Activated T-cell treated with anti-CD3 and anti-CD28 coated beads for 48 hours (primary cell): ENCODE measurements at regions not wholly inside any gene's neighbourhood (a gene's known extent, or its start where the extent isn't known, plus 50 kb on each side); places are given as distances from the start of the nearest gene placed in this dataset.

Experiments
- DNase-seq: peaks from one replicate; pipeline ENCODE4 v3.0.0-alpha.2; 2020; ENCODE audit warnings: low read depth

GRCh38 chr3:101172516-101172915, 147.9 kb downstream of the IMPG2 start:
- no peak for DNase-seq

GRCh38 chr3:101171681-101172191, 148.6 kb downstream of the IMPG2 start:
- peak; percentile 15 for DNase-seq

DNA sequence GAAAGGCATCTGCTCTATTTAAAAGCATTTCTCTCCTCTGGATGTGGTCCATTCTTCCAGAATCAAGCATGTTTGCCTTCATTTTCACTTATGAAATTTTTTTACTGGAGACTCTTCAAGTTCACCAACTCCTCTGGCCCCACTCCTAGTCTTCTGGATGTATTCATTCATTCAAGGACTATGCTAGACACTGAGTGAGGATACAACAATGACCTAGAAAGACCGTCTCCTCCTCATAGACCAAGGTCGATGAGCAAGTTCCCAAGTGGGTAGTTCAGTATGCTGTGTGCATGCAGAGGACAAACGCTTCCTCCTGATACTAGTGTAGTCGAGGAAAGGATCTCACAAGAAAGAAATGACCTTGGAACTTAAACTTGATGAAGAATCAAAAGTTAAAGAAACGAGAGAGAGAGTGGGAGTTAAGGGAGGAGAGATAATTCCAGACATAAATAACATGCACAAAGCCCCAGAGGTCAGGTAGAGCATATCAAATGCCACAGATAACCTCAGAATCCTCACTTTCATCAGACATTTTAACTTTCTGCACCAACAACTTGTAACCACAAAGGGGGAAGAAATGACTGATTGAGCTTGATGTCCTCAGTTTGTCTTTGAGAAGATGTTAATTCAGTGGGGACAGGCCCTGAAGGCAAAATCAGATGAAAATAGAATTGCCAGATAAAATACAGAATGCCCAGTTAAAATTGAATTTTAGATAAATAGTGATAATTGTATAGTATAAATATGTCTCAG, 149.4 kb downstream of the IMPG2 start:
- no peak for DNase-seq

GRCh38 chr3:101170062-101170771, 150.2 kb downstream of the IMPG2 start:
- DNase-seq, result no peak

DNA sequence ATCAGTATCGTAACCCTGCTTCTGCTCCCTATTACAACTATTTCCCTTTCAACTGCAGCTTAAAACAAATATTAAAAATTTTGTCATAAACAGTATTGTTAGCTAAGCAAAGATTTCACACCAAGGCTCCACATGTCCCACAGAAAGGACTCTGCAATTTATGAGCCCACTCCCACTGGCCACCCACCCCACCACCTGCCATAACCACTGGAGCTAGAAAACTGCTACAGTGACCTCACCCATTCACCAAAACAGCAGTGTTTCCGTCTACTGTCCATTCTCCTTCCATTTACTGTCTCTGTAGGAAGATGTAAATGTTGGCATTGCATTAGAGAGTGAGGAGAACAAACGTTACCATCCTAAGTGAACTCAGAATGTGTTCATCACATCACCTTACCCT, 150.9 kb downstream of the IMPG2 start:
- DNase-seq, result no peak

DNA sequence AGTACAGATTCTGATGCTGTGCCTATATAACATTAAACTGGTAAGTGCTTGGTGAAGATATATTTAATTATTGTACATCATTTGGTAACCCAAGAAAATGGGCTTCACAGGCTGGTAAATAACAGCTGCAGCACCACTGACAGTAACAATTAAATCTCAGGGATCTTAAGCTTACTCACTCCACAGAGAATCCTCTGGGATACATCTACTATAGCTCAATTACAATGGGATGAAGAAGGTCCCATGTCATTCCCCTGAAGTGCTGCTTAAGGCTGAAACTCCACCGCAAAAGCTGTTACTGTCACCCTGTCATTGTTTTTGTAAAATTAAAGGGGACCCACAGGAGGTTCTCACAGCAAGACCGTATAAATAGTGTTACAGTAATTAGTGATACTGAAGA, 153.0 kb downstream of the IMPG2 start:
- no peak for DNase-seq

GRCh38 chr3:101166150-101166549, 154.2 kb downstream of the IMPG2 start:
- no peak for DNase-seq

DNA sequence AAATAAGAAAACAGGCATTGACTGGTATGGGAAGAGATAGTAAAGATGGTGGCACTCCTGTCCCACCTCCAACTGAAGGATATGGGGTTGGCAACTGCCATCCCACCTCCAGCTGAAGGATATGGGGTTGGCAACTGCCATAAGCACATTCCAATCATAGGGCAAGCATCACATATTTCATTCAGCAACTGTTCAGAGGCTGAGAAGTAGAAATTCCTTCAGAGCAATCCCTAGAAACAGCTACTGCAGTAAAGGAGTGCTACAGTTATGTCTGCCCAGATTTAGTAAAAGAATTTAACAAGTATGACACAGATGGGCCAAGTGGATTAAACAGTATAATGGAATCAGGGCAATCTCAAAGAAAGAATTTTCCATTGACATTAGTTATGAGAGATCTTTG, 156.8 kb downstream of the IMPG2 start:
- no peak for DNase-seq

DNA sequence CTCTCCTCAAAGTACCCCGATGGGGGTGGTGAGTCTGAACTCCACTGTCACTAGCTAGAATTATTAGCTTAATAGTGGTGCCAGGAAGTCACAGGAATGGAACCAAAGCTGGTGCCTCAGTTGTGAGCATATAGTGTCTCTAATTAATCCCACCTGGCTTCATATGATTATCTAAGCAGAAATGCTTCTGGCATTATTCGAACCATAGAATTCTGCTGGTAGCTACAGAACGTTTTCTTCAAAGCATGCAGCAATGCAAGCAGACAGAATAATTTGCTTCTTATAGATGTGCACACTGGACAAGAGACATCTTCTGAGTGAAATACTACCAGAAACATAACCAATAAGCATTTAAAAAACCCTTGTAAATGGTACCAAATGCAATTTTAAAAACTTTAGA, 160.9 kb downstream of the IMPG2 start:
- DNase-seq, result no peak

GRCh38 chr3:101158374-101158773, 162.0 kb downstream of the IMPG2 start:
- no peak for DNase-seq

GRCh38 chr3:101156787-101157345, 163.5 kb downstream of the IMPG2 start:
- DNase-seq, result no peak

- DNase-seq, result no peak
These were observed 162.6 kb upstream of the ABI3BP start for GRCh38 chr3:101155825-101156224.

DNA sequence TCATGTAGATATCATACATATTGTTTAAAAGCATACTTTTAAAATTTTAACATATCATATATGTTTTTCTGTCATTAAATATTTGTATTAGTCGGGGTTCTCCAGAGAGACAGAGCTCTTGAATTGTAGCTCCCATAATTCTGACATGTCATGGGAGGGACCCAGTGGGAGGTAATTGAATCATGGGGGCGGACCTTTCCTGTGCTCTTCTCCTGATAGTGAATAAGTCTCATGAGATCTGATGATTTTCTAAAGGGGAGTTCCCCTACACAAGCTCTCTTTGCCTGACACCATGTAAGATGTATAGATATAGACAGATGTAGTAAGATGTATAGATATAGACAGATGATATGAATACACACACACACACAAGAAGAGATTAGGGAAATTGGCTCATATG, 161.2 kb upstream of the ABI3BP start:
- DNase-seq, result no peak

DNA sequence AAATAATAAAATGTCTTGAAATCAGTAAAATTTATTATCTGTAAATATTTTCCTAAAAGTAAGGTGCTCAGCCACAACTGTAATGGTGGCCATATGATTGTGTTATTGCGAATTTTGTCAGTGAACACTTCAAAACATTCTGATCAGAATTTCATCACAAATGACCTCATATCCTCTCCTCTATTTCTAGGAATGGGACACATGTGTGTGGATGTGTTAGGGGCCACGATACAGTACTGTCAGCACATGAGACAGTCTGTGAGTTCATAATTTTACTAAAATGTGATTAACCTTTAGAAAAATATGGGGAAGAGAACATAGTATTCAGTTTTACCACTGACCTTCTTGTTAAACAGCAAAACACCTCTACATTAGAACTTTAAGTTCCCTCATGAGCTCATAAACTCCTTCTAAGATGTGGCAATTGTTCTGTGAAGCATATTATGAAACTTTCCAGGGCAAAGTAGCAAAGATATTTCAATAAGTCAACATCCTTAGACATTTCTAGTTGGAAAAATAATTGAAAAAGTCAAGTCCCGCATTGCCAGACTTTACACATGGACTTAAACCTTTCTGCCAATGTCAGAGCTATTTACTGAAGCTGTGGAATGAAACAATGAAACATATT, 158.2 kb upstream of the ABI3BP start:
- DNase-seq, result no peak

DNA sequence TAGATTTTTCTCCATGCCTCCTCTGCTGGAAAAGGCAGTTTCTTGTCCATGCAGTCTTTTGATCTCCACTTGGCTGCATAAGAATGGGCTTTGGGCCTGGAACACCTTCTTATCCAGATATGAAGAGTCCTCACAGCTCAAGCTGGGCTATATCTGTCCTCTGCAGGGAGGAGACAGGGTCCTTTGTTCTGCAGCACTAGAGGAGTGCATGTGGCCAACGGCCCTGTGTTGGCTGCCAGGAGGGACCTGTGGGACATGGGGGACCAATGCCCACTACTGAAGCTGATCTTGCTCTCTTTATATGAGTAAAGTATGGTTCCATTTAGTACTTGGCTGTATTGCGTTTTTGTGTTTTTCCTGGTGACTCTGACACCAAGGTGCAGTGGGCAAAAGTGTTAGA, 157.3 kb upstream of the ABI3BP start:
- no peak for DNase-seq

DNA sequence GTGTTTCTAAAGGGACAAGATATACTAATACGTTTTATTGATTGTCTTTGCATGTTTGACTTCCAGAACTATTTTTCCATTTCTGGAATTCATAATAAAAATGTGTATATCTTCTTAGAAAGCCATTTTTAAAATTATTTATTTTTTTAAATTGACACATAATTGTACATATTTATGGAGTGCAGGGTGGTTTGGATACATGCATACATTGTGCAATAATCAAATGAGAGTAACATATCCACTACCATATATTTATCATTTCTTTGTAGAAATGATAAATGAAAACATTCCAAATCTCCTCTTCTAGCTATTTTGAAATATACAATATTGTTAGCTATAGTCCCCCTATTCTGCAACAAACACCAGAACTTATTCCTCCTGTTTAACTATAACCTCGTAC, 156.5 kb upstream of the ABI3BP start:
- DNase-seq, result no peak

DNA sequence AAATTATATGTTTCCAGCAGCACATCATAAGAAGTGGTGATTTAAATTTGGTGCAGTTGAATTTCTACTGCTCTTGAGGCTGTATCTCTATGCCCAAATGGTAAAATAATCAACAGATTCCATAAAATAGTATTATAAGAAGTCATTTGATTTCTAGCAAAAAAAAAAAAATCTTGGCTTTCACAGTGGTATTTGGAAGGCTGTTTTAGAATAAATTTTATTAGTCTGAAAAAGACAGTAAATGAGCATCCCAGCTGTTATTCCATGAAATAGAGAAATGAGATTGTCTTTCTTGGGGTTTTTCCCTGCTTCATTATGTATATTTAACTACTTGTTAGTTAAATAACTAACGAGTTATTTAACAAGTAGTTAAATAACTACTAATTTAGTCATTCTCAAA, 156.0 kb upstream of the ABI3BP start:
- DNase-seq, result no peak

- no peak for DNase-seq
These were observed 154.8 kb upstream of the ABI3BP start for GRCh38 chr3:101148001-101148400.

DNA sequence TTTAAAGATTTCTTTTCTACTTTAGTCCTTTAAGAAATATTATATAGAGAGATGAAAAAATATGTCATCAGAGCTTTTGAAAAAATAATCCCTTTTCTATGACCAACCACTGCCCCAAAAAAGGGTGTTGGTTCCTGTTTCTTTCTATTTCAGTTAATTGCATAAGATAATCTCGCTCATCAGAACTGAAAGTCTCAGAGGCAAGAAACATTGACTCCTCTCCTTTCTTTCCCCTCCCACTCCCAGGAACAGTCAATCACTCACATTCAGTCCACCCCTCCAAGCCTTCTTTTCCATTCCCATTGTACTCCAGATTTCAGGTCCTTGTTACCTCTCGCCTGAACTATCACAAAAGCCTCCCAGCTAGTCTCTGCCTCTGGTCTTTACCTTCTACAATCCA, 153.7 kb upstream of the ABI3BP start:
- DNase-seq, result no peak

- DNase-seq, result no peak
These were observed 150.9 kb upstream of the ABI3BP start for GRCh38 chr3:101144105-101144504.

DNA sequence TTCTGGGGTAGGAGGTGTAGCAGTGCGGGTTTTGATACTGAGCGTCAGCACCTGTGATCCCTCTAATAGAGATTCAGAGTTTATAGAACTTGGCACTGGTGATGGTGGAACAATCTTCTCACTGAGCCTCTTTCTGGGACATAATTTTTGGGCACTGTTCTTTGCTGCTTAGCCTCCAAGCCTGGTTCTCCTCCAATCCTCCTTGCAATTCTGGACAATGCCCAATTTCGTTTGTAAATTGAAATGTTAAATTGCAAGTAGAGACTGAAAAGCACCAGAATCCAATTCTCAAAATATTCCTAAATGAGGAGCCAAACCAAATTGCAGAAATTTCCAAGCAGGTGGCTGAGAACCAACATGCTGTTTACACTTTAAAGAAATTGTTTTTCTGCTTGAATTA, 149.8 kb upstream of the ABI3BP start:
- DNase-seq, result no peak

DNA sequence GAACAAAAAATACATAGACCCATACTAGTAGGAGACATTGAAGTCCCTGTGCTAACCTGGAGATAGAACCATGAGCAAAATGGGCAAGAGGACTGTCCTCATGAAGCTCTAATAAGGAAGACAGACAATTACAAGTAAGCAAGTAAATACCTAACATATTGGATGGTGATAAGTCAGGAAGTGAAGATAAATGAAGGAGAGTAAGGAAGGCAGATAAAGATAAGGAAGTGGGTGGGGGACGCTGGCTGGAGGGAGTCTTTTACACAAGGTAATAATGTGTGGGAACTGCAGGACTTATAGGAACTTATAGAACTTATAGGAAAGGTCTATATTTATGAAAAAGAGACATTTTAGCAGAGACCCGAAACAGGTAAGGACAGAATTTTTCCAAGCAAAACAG, 148.9 kb upstream of the ABI3BP start:
- DNase-seq, result no peak

GRCh38 chr3:101141135-101141534, 147.9 kb upstream of the ABI3BP start:
- no peak for DNase-seq
